Nephron progenitor cell (in vitro differentiated cells): ENCODE measurements at regions not wholly inside any gene's neighbourhood (a gene's known extent, or its start where the extent isn't known, plus 50 kb on each side); places are given as distances from the start of the nearest gene placed in this dataset.
A peak's percentile ranks its signal among the peaks of the same experiment; 100 is the strongest.

Experiments
- DNase-seq: peaks from one replicate; pipeline ENCODE4 v3.0.0; 2021
- H3K27ac Mint-ChIP-seq: 2 replicates; pipeline ENCODE4 v1.8.0; 2021; ENCODE audit warnings: mild to moderate bottlenecking, moderate library complexity, mixed read lengths
- H3K27me3 Mint-ChIP-seq: 2 replicates; pipeline ENCODE4 v1.8.0; 2021; ENCODE audit warnings: mild to moderate bottlenecking, low read depth, mixed read lengths; ENCODE audit not compliant: poor library complexity
- H3K36me3 Mint-ChIP-seq: 2 replicates; pipeline ENCODE4 v1.8.0; 2021; ENCODE audit warnings: low read depth, mixed read lengths
- H3K4me1 Mint-ChIP-seq: 2 replicates; pipeline ENCODE4 v1.8.0; 2021; ENCODE audit warnings: mixed read lengths
- H3K4me3 Mint-ChIP-seq: 2 replicates; pipeline ENCODE4 v1.8.0; 2021; ENCODE audit warnings: mild to moderate bottlenecking, moderate library complexity, mixed read lengths
- H3K9me3 Mint-ChIP-seq: 2 replicates; pipeline ENCODE4 v1.8.0; 2021; ENCODE audit warnings: mild to moderate bottlenecking, moderate library complexity, mixed read lengths
- TF ChIP-seq, protein P1 (sequence below): fragments of 200-600 bp; sonication (generic); IDR thresholded peaks from 2 replicates; pipeline ENCODE4 v1.5.0; 2021; ENCODE audit warnings: antibody characterized with exemption

DNA sequence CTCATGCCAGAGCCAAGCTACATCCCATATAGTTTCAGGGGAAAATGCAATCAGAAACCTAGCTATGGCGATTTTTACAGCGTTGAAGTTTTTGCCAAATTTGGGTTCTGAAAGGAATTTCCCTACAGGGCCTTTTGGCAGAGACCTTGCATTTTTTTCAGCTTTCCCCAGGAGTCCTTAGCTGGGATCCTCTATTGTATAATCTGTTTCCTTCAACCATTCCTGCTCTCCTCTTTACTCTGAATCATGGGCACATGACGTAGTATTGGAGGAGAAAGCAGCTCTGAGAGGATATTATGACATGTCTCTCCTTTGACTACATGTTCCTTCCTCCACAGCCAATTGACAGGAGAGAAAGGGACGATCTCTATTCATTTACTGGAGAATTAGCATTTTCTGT lies 118.5 kb upstream of the ERCC6L2 start:
- TF ChIP-seq, protein P1, sequence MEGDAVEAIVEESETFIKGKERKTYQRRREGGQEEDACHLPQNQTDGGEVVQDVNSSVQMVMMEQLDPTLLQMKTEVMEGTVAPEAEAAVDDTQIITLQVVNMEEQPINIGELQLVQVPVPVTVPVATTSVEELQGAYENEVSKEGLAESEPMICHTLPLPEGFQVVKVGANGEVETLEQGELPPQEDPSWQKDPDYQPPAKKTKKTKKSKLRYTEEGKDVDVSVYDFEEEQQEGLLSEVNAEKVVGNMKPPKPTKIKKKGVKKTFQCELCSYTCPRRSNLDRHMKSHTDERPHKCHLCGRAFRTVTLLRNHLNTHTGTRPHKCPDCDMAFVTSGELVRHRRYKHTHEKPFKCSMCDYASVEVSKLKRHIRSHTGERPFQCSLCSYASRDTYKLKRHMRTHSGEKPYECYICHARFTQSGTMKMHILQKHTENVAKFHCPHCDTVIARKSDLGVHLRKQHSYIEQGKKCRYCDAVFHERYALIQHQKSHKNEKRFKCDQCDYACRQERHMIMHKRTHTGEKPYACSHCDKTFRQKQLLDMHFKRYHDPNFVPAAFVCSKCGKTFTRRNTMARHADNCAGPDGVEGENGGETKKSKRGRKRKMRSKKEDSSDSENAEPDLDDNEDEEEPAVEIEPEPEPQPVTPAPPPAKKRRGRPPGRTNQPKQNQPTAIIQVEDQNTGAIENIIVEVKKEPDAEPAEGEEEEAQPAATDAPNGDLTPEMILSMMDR: no peak
- Mint-ChIP-seq H3K27ac (no peak overlapping the region), H3K4me1 (peaks cover 34% of the 10 kb centered on the region), H3K9me3 (no peaks in the 10 kb centered on the region), H3K36me3 (no peaks in the 10 kb centered on the region), H3K4me3 (no peak overlapping the region), H3K27me3 (peaks cover 39% of the 10 kb centered on the region)
- DNase-seq: no peak

DNA sequence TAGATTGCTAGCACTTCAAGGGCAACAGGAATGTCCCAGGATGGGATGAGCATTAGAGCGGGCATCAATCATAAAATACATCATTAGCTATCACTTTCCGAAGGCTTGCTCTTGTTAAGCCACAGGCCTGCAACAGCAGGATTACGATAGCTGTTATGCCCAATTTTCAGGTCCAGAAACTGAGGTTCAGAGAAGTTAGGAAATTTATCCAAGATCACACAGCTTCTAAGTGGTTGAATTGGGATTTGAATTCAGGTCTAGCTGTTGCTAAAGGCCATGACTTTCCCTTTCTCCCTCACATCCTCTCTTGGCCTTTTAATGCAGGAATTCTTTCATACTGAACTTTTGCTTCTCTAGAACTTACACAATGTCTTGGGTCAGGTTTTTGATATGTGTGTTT lies 119.4 kb upstream of the ERCC6L2 start:
- H3K27me3 Mint-ChIP-seq: peaks cover 41% of the 10 kb centered on the region
- no peak for DNase-seq
- H3K9me3 Mint-ChIP-seq: no peaks in the 10 kb centered on the region
- H3K27ac Mint-ChIP-seq: no peak overlapping the region
- H3K36me3 Mint-ChIP-seq: no peaks in the 10 kb centered on the region
- TF ChIP-seq, protein P1: no peak
- no peak overlapping the region for H3K4me3 Mint-ChIP-seq
- peaks cover 34% of the 10 kb centered on the region for H3K4me1 Mint-ChIP-seq

GRCh38 chr9:95755421-95755730 lies 120.1 kb upstream of the ERCC6L2 start:
- no peak for DNase-seq
- H3K4me3 Mint-ChIP-seq: no peak overlapping the region
- peaks cover 47% of the 10 kb centered on the region for H3K27me3 Mint-ChIP-seq
- H3K4me1 Mint-ChIP-seq: peaks cover 29% of the 10 kb centered on the region
- H3K36me3 Mint-ChIP-seq: no peaks in the 10 kb centered on the region
- TF ChIP-seq, protein P1: no peak
- no peaks in the 10 kb centered on the region for H3K9me3 Mint-ChIP-seq
- H3K27ac Mint-ChIP-seq: no peak overlapping the region

- TF ChIP-seq, protein P1: no peak
Measured at GRCh38 chr9:95754533-95755420, 120.7 kb upstream of the ERCC6L2 start.

DNA sequence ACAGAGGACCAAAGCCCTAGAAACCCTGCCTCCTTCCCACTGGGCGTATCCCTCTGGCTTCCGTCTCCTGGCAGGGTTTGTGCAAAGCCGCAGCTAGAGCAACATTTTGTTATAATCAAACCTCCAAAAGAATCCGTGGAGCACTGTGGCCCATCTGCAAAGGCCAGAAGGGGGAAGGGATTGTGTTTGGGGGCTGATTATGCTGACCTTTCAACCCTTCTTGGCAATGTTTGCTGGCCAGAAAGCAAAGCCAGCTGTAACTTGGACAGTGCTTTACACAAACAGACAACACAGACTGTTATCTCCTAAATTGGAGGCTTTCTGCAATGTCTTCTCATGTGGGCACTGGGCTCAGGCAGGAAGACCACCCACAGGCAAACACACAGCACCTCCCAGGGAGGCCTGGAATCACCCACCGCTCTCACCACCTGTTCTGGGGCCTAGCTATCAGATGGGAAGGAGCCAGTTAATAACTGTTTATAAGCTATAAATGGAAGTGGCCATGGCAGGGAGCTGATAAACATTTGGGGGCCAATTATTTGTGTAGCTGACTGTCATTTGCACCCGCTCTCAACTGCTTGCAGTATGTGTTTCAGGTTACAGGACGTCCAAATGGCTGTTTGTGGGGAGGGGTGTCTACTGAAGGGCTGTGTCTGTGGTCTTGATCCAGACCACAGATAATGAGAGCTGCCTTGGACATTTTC lies 121.6 kb upstream of the ERCC6L2 start:
- DNase-seq: no peak
- Mint-ChIP-seq H3K27me3 (peaks cover 57% of the 10 kb centered on the region), H3K4me1 (peaks cover 29% of the 10 kb centered on the region), H3K4me3 (peak overlapping the region; percentile 35), H3K36me3 (no peaks in the 10 kb centered on the region), H3K9me3 (no peaks in the 10 kb centered on the region), H3K27ac (no peak overlapping the region)
- TF ChIP-seq, protein P1: no peak

More at GRCh38 chr9:95754533-95755420, 120.7 kb upstream of the ERCC6L2 start:
- peaks cover 29% of the 10 kb centered on the region for H3K4me1 Mint-ChIP-seq
- H3K27me3 Mint-ChIP-seq: peaks cover 52% of the 10 kb centered on the region
- no peak overlapping the region for H3K4me3 Mint-ChIP-seq
- H3K36me3 Mint-ChIP-seq: no peaks in the 10 kb centered on the region
- no peak overlapping the region for H3K27ac Mint-ChIP-seq
- no peak for DNase-seq
- no peaks in the 10 kb centered on the region for H3K9me3 Mint-ChIP-seq
